ENCODE measurements at regions not wholly inside any gene's neighbourhood (a gene's known extent, or its start where the extent isn't known, plus 50 kb on each side); places are given as distances from the start of the nearest gene placed in this dataset.

GRCh38 chr2:58313926-58314325, 72.8 kb upstream of the FANCL start:
- Histone ChIP-seq H3K4me2 (replicated peaks; ENCODE audit: low read depth, low read length, poor library complexity, severe bottlenecking) (no peak overlapping the region), H3K9ac (ENCODE audit: low read length) (no peak overlapping the region), H3K9me3 (ENCODE audit: control extremely low read depth in 1 of 3, control insufficient read depth in 2 of 3, insufficient read depth in 1 of 3, low read length in 2 of 3) (no peaks in the 10 kb centered on the region), H3K27ac (ENCODE audit: low read length in 2 of 2) (no peak overlapping the region), H3K4me3 (ENCODE audit: control extremely low read depth in 1 of 5, extremely low read depth in 1 of 5, insufficient read depth in 1 of 5, low read depth in 2 of 5, low read length in 4 of 5) (no peak overlapping the region), H3K4me1 (ENCODE audit: control insufficient read depth in 2 of 2, insufficient read depth in 2 of 2, low read length in 2 of 2) (no peaks in the 10 kb centered on the region), H3K79me2 (ENCODE audit: control insufficient read depth, insufficient read depth, low read length) (no peaks in the 10 kb centered on the region), H3K36me3 (replicated peaks in 1 of 2; ENCODE audit: control extremely low read depth in 1 of 2, control insufficient read depth in 1 of 2, extremely low read depth in 1 of 2, insufficient read depth in 2 of 2, low read length in 1 of 2) (no peaks in the 10 kb centered on the region), H4K20me1 (ENCODE audit: control insufficient read depth, insufficient read depth, low read length, poor library complexity, severe bottlenecking) (no peaks in the 10 kb centered on the region), H3K27me3 (replicated peaks in 1 of 4; ENCODE audit: control extremely low read depth in 1 of 4, control insufficient read depth in 3 of 4, insufficient read depth in 4 of 4, low read length in 3 of 4) (no peaks in the 10 kb centered on the region), H2AFZ (ENCODE audit: insufficient read depth, low read depth, low read length, poor library complexity, severe bottlenecking) (no peak overlapping the region)
- no peak overlapping the region for H3K27ac Mint-ChIP-seq
- no peak overlapping the region for H3K4me3 Mint-ChIP-seq
- no peak for TF ChIP-seq EZH2 (IDR thresholded peaks at IDR 0.05; ENCODE audit: borderline replicate concordance, insufficient read depth, low read depth, low read length, poor library complexity, severe bottlenecking)
- TF ChIP-seq CTCF (IDR thresholded peaks at IDR 0.05): no peak
- peaks cover 5% of the 10 kb centered on the region for H3K27me3 Mint-ChIP-seq
- no peaks in the 10 kb centered on the region for H3K4me1 Mint-ChIP-seq
- CTCF ChIA-PET: no interaction called here
- intact Hi-C loops (cut with micrococcal nuclease): no loop called here
- 46% methylated on average over 2 of the region's 2 CpGs for WGBS (ENCODE audit: insufficient coverage)
- POLR2A ChIA-PET: no interaction called here
- peaks cover 3% of the 10 kb centered on the region for H3K9me3 Mint-ChIP-seq (ENCODE audit: insufficient read depth)
- DNase-seq (no peak), ATAC-seq (ENCODE audit: low read depth) (no peak)

- ATAC-seq (ENCODE audit: low read depth): no peak
These were observed 67.3 kb upstream of the FANCL start for GRCh38 chr2:58308435-58308834.

More at GRCh38 chr2:58308435-58308834, 67.3 kb upstream of the FANCL start:
- ChIA-PET CTCF (interaction anchor here (0.7 kb wide), 1 partner anchor 12 kb away, joined by 3 read pairs; no protein-coding TSS in a partner anchor), POLR2A (no interaction called here)
- Histone ChIP-seq H3K36me3 (replicated peaks in 1 of 2; ENCODE audit: control extremely low read depth in 1 of 2, control insufficient read depth in 1 of 2, extremely low read depth in 1 of 2, insufficient read depth in 2 of 2, low read length in 1 of 2) (no peaks in the 10 kb centered on the region), H3K79me2 (ENCODE audit: control insufficient read depth, insufficient read depth, low read length) (no peaks in the 10 kb centered on the region), H2AFZ (ENCODE audit: insufficient read depth, low read depth, low read length, poor library complexity, severe bottlenecking) (no peak overlapping the region), H3K27me3 (replicated peaks in 1 of 4; ENCODE audit: control extremely low read depth in 1 of 4, control insufficient read depth in 3 of 4, insufficient read depth in 4 of 4, low read length in 3 of 4) (no peaks in the 10 kb centered on the region), H3K9ac (ENCODE audit: low read length) (no peak overlapping the region), H4K20me1 (ENCODE audit: control insufficient read depth, insufficient read depth, low read length, poor library complexity, severe bottlenecking) (no peaks in the 10 kb centered on the region), H3K4me3 (ENCODE audit: control extremely low read depth in 1 of 5, extremely low read depth in 1 of 5, insufficient read depth in 1 of 5, low read depth in 2 of 5, low read length in 4 of 5) (no peak overlapping the region), H3K4me2 (replicated peaks; ENCODE audit: low read depth, low read length, poor library complexity, severe bottlenecking) (no peak overlapping the region), H3K4me1 (ENCODE audit: control insufficient read depth in 2 of 2, insufficient read depth in 2 of 2, low read length in 2 of 2) (no peaks in the 10 kb centered on the region), H3K9me3 (ENCODE audit: control extremely low read depth in 1 of 3, control insufficient read depth in 2 of 3, insufficient read depth in 1 of 3, low read length in 2 of 3) (peaks cover 0 to 3% (median 0%) of the 10 kb centered on the region in 3 donors), H3K27ac (ENCODE audit: low read length in 2 of 2) (no peak overlapping the region)
- no peak for DNase-seq
- no peak for TF ChIP-seq CTCF (IDR thresholded peaks at IDR 0.05)
- no peak for TF ChIP-seq EZH2 (IDR thresholded peaks at IDR 0.05; ENCODE audit: borderline replicate concordance, insufficient read depth, low read depth, low read length, poor library complexity, severe bottlenecking)
- no peaks in the 10 kb centered on the region for H3K9me3 Mint-ChIP-seq (ENCODE audit: insufficient read depth)
- peaks cover 5% of the 10 kb centered on the region for H3K27me3 Mint-ChIP-seq
- no peak overlapping the region for H3K27ac Mint-ChIP-seq
- no peak overlapping the region for H3K4me3 Mint-ChIP-seq
- intact Hi-C loops (cut with micrococcal nuclease): no loop called here
- H3K4me1 Mint-ChIP-seq: no peaks in the 10 kb centered on the region
